Effector memory CD8-positive, alpha-beta T cell (primary cell): ENCODE measurements at regions not wholly inside any gene's neighbourhood (a gene's known extent, or its start where the extent isn't known, plus 50 kb on each side); places are given as distances from the start of the nearest gene placed in this dataset.

Experiments
- ATAC-seq: fragments of 150-1000 bp; cut with Tn5 transposase; replicated peaks from 2 replicates; pipeline ENCODE4 v1.10.0; 2021; ENCODE audit warnings: mild to moderate bottlenecking, moderate library complexity
- DNase-seq, 3 experiments: peaks; one replicate each; pipeline ENCODE4 v3.0.0; 2021
- H3K27ac Mint-ChIP-seq, 2 donors: one replicate each; pipeline ENCODE4 v1.8.0; 2022; ENCODE audit warnings: mild to moderate bottlenecking in 2 of 2, mixed read lengths in 2 of 2, moderate library complexity in 2 of 2
- H3K27me3 Mint-ChIP-seq, 2 donors: one replicate each; pipeline ENCODE4 v1.8.0; 2022; ENCODE audit warnings: mixed read lengths in 2 of 2
- H3K36me3 Mint-ChIP-seq: one replicate; pipeline ENCODE4 v1.8.0; 2022; ENCODE audit warnings: mild to moderate bottlenecking, moderate library complexity, mixed read lengths; ENCODE audit not compliant: insufficient read depth
- H3K4me1 Mint-ChIP-seq, 2 donors: one replicate each; pipeline ENCODE4 v1.8.0; 2022; ENCODE audit warnings: low read depth in 2 of 2, mixed read lengths in 2 of 2
- H3K4me3 Mint-ChIP-seq, 2 donors: one replicate each; pipeline ENCODE4 v1.8.0; 2022; ENCODE audit warnings: mild to moderate bottlenecking in 2 of 2, mixed read lengths in 2 of 2, moderate library complexity in 2 of 2
- H3K9me3 Mint-ChIP-seq, 2 donors: one replicate each; pipeline ENCODE4 v1.8.0; 2022; ENCODE audit warnings: mixed read lengths in 2 of 2

DNA sequence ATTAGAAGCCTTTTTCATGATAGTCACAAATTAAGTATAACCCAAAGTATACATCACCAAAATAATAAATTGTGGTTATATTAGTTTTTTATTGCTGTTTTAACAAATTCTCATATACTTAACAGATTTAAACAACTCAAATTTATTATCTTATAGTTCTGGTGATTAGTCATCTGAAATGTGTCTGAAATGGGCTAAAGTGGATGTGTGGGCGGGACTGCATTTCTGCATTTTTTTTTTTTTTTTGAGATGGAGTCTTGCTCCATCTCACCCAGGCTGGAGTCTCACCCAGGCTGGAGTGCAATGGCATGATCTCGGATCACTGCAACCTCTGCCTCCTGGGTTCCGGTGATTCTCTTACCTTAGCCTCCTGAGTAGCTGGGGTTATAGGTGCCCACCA lies 891.5 kb upstream of the CELF2 start:
- peaks cover 3% of the 10 kb centered on the region for H3K36me3 Mint-ChIP-seq
- DNase-seq (no peak), ATAC-seq (no peak)
- H3K4me1 Mint-ChIP-seq, result no peaks in the 10 kb centered on the region
- H3K4me3 Mint-ChIP-seq, result no peak overlapping the region
- H3K9me3 Mint-ChIP-seq, result peaks cover 0 to 8% of the 10 kb centered on the region in 2 donors
- H3K27ac Mint-ChIP-seq, result no peak overlapping the region
- H3K27me3 Mint-ChIP-seq, result no peaks in the 10 kb centered on the region

DNA sequence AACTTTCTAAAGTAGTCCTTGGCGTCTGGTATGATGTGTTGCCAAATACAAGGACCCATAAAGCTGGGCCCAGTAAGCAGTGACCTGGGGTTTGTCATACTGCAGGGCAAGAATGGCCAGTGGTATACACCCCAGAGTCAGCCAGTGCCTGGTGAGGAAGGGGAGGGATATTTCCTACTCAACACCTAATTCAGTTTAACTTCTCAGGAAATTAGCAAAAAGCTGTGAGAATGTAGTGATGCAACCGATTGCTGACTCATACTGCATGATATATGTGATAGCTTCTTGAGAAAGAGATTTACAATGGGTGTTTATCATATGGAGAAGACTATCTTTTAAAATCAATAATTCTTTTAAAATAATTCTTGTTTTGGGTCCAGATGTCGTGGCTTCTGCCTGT lies 889.3 kb upstream of the CELF2 start:
- no peak for ATAC-seq
- Mint-ChIP-seq H3K4me1 (no peaks in the 10 kb centered on the region), H3K36me3 (peaks cover 3% of the 10 kb centered on the region)

DNA sequence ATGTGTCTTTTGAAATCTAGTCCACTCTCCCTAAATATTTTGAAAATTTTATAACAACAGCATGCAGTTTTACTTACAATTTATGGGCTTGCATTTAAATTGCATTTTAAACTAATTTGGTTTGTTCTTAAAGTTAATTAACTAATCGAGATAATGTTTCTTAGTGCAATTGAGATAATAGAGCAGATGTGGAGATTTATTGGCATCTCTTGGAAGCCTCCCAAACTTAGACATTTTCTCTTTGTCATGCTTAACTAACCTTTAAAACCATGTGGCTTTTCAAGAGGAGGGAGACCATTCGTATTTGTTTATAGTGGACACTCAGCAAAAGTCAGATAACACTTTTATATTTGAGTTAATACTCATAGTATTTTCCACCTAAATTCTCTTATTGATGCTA lies 887.0 kb upstream of the CELF2 start:
- no peaks in the 10 kb centered on the region for H3K4me1 Mint-ChIP-seq

More for the DNA sequence above, 889.3 kb upstream of the CELF2 start:
- Mint-ChIP-seq H3K27ac (no peak overlapping the region), H3K9me3 (peaks cover 0 to 8% of the 10 kb centered on the region in 2 donors), H3K27me3 (no peaks in the 10 kb centered on the region), H3K4me3 (no peak overlapping the region)
- no peak for DNase-seq

DNA sequence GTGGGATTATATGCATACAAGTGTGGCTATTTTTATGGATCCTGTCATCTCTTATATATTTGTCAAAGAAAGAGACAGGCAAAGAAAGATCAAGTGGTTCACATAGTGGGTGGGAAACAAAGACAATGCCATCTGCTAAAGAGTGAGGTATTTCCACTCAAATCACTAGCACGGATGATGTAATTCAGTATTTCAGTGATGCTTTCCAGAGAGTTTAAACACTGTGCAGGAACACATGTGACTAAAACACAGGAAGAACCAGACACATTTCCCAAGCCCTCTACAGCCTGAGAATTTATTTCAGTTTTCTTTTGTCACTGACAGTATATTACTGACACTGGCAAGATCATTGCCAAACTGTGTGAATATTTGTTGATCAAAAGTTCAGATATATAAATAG lies 885.7 kb upstream of the CELF2 start:
- Mint-ChIP-seq H3K4me3 (no peak overlapping the region), H3K4me1 (no peaks in the 10 kb centered on the region), H3K9me3 (no peaks in the 10 kb centered on the region), H3K27me3 (no peaks in the 10 kb centered on the region), H3K36me3 (no peaks in the 10 kb centered on the region), H3K27ac (no peak overlapping the region)
- ATAC-seq, result no peak
- DNase-seq, result no peak

More for the DNA sequence above, 887.0 kb upstream of the CELF2 start:
- peaks cover 0 to 2% of the 10 kb centered on the region in 2 donors for H3K9me3 Mint-ChIP-seq
- no peaks in the 10 kb centered on the region for H3K27me3 Mint-ChIP-seq
- H3K36me3 Mint-ChIP-seq, result no peaks in the 10 kb centered on the region
- H3K27ac Mint-ChIP-seq, result no peak overlapping the region
- DNase-seq (no peak), ATAC-seq (no peak)
- no peak overlapping the region for H3K4me3 Mint-ChIP-seq

DNA sequence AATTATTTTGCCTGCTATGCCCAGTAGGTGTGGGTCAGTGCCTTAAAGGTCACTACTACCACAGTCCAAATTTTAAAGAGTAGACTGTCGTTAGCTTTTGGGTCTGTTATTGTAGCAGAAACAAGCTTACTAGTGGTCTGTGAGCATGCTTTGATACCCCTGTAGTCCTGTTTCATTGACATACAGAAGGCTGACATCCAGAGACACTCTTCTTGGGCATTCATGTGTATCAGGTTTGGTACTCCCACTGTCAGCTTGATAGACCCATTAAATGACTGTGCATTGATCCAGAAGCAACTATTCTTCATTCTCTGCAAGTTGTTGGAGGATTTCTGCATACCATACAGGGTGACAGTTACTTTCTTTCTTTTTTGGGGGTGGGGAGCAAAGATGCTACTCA lies 884.4 kb upstream of the CELF2 start:
- Mint-ChIP-seq H3K27ac (no peak overlapping the region), H3K9me3 (no peaks in the 10 kb centered on the region), H3K36me3 (no peaks in the 10 kb centered on the region), H3K27me3 (no peaks in the 10 kb centered on the region), H3K4me3 (no peak overlapping the region), H3K4me1 (no peaks in the 10 kb centered on the region)
- DNase-seq (no peak), ATAC-seq (no peak)

DNA sequence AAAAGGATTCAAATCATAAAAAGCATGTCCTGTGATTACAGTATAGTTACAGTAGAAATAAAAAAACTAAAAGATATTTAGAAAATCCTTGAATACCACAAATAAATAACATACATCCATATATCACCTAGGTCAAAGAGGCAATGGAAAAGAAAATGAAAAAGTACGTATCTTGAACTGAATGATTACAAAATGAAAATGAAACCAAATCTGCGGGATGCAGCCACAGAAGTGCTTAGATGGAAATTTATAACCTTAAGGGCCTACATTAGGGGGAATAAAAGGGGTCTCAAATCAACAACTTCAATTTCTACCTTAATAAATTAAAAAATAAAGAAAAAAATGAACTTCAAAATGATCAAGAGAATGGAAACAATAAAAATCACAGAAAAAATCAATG lies 879.0 kb upstream of the CELF2 start:
- Mint-ChIP-seq H3K27me3 (no peaks in the 10 kb centered on the region), H3K27ac (peak overlapping the region; percentile 33 to 41), H3K36me3 (no peaks in the 10 kb centered on the region), H3K4me1 (peaks cover 0 to 1% of the 10 kb centered on the region in 2 donors), H3K9me3 (peaks cover 0 to 2% of the 10 kb centered on the region in 2 donors), H3K4me3 (peak overlapping the region; percentile 47 to 64)
- ATAC-seq (no peak), DNase-seq (no peak)

DNA sequence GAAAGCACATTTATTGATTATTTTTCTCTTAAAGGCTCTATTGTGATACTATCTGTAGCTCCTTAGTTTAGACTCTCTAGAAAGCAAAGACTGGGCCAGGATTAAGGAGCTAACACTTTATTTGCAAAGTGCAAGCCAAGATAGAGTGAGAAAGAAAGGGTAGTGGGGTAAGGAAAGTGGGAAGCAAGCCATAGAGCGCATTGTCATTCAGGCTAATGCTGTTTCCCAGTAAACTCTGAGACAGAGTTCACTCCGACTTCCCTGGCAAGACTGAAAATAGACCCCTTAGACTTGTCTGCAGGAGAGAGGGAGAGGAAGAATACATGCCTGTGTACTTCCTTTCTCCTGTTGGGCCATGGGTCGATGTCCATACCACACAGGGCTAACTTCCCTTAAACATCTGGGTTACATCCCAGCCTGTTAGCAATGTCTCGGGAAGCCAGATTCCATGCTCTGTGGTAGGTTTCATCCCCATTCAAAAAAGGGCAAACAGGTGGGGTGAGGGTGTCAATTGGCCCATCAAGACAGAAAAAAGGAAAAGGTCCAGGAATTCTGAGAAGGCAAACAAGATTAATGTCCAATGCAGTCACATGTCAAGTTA lies 875.8 kb upstream of the CELF2 start:
- no peaks in the 10 kb centered on the region for H3K36me3 Mint-ChIP-seq
- peaks cover 0 to 1% of the 10 kb centered on the region in 2 donors for H3K4me1 Mint-ChIP-seq
- H3K9me3 Mint-ChIP-seq, result peaks cover 0 to 2% of the 10 kb centered on the region in 2 donors
- H3K27ac Mint-ChIP-seq, result no peak overlapping the region
- H3K4me3 Mint-ChIP-seq, result no peak overlapping the region
- no peak for ATAC-seq
- no peaks in the 10 kb centered on the region for H3K27me3 Mint-ChIP-seq
- DNase-seq, result no peak

DNA sequence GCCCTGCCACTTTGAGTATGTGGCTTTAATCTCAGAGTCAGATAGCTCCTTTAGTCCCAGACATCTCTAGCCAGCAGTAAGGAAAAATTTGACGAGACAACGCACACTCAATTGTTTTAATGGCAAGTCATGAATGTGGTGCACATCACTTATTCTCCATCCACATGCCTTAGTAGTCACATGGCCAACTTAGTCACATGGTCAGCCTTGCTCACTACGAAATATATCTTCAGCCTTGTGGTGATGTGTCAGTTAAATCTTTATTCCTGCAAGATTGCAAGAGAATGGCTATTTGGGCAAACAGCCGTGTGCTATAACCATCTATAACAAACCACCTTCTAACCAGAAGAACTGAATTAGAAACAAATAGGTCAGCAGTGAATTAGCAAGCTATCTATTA lies 871.1 kb upstream of the CELF2 start:
- Mint-ChIP-seq H3K4me1 (peaks cover 0 to 1% of the 10 kb centered on the region in 2 donors), H3K27me3 (no peaks in the 10 kb centered on the region), H3K9me3 (no peaks in the 10 kb centered on the region), H3K27ac (no peak overlapping the region), H3K4me3 (no peak overlapping the region), H3K36me3 (no peaks in the 10 kb centered on the region)
- ATAC-seq (no peak), DNase-seq (no peak)

DNA sequence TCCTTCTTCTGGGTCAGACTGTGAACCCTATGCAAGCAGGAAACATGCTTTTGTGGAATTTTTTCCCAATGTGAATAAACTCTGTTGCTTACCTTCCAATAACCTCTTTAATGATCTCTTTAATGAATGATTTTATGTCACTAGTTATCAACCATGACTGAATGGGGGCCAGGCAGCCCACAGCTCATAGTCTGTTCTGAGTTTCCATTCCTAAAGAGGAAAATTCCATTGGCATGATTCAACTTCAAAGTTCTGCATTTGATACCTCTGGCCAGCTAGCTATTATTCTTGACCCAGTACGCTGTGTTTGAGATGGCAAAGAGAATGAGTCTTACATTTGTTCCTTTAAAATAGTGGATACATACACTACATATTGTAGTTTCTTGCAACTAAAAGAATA lies 867.8 kb upstream of the CELF2 start:
- ATAC-seq, result no peak
- H3K27ac Mint-ChIP-seq, result no peak overlapping the region
- H3K27me3 Mint-ChIP-seq, result no peaks in the 10 kb centered on the region

DNA sequence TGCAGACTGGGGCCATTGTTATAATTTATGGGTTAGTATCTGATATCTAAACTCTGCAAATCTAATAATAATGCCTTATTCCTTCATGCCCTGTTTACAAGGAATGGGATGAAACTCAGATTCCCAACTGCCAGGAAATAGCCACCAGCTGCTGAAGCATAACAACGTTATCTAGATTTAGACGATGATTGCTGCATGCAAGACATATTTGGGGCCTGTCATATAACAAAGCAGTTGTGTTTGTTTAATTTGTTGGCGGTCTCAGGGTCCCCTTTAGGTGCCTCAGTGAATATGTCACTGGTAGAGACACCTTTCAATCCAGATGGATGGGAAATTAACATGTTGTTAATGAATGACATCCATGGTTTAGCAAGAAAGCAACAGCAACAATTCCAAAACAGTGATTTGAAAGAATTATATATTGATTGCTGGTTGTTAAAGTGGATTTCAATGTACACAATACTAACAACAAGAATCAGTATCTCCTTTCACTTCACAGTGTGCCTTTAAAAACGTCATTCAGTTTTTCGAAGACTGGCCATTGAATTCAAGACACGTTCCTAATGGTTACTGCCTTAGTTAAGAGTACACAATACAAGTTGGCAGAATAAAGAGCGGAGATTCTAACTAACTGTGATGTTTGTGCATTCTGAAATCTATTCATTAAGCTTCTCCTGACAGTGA lies 860.6 kb upstream of the CELF2 start:
- Mint-ChIP-seq H3K4me3 (no peak overlapping the region), H3K27ac (no peak overlapping the region), H3K36me3 (no peaks in the 10 kb centered on the region), H3K4me1 (no peaks in the 10 kb centered on the region), H3K27me3 (no peaks in the 10 kb centered on the region), H3K9me3 (peaks cover 2 to 8% of the 10 kb centered on the region in 2 donors)
- DNase-seq (no peak), ATAC-seq (no peak)

More for the DNA sequence above, 867.8 kb upstream of the CELF2 start:
- no peak for DNase-seq
- Mint-ChIP-seq H3K4me3 (no peak overlapping the region), H3K36me3 (no peaks in the 10 kb centered on the region), H3K9me3 (peaks cover 0 to 2% of the 10 kb centered on the region in 2 donors), H3K4me1 (no peaks in the 10 kb centered on the region)

DNA sequence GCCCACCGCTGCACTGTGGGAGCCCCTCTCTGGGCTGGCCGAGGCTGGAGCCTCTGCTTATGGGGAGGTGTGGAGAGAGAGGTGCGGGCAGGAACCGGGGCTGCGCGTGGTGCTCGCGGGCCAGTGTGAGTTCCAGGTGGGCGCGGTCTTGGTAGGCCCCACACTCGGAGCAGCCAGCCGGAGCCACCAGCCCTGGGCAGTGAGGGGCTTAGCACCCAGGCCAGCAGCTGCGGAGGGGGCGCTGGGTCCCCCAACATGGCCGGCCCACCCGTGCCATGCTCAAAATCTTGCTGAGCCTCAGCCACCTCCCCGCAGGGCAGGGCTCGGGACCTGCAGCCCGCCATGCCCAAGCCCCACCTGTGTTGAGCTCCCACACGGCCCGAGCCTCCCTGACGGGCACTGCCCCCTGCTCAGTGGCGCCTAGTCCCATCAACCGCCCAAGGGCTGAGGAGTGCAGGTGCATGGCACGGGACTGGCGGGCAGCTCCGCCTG lies 856.8 kb upstream of the CELF2 start:
- no peaks in the 10 kb centered on the region for H3K36me3 Mint-ChIP-seq
- ATAC-seq, result no peak
- H3K27me3 Mint-ChIP-seq, result no peaks in the 10 kb centered on the region
- H3K4me1 Mint-ChIP-seq, result no peaks in the 10 kb centered on the region
- H3K4me3 Mint-ChIP-seq, result no peak overlapping the region
- H3K27ac Mint-ChIP-seq, result no peak overlapping the region
- no peak for DNase-seq
- peaks cover 5 to 8% of the 10 kb centered on the region in 2 donors for H3K9me3 Mint-ChIP-seq

DNA sequence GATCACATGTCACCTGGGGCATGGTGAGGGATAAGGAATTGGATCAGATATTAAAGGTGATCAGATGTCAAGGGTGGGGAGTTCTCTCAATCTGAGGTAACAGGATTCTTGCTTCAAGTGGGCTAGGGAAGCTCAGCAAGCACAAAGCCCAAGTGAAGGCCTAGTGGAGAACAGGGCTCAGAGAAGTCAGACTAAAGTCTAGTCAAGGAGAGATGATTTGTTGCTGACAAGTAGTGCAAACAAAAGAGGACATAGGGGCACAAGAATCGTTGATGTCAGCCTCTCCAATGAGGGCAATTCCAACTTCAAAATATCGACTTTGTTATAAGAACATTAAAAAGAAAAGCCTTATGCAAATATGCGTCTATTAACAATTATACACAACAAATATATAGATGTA lies 852.8 kb upstream of the CELF2 start:
- no peaks in the 10 kb centered on the region for H3K4me1 Mint-ChIP-seq
- no peaks in the 10 kb centered on the region for H3K27me3 Mint-ChIP-seq
- H3K9me3 Mint-ChIP-seq, result peaks cover 4 to 14% of the 10 kb centered on the region in 2 donors
- H3K27ac Mint-ChIP-seq, result no peak overlapping the region
- no peaks in the 10 kb centered on the region for H3K36me3 Mint-ChIP-seq
- no peak for ATAC-seq
- no peak overlapping the region for H3K4me3 Mint-ChIP-seq
- no peak for DNase-seq

DNA sequence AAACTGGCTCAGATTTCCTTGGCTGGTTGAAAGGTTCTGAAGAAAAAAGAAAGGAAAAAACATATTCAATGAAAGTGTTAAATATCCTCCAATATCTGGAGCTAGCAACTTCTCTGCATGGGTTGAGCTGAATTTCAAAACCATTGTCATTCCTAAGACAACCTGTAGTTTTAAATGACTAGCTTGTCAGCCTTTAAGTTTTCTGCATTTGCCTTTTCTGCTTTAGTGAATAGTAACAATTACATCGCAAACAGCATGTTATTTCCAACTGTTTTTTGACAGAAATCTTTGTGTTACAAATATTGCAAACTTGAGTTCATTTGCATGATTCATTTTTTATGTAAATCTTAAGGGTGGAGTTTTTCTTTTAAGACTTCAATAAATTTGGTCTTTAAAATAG lies 852.3 kb upstream of the CELF2 start:
- no peak for DNase-seq
- ATAC-seq, result no peak
- no peak overlapping the region for H3K27ac Mint-ChIP-seq
- H3K4me1 Mint-ChIP-seq, result no peaks in the 10 kb centered on the region
- H3K27me3 Mint-ChIP-seq, result no peaks in the 10 kb centered on the region
- peaks cover 2 to 9% of the 10 kb centered on the region in 2 donors for H3K9me3 Mint-ChIP-seq
- no peak overlapping the region for H3K4me3 Mint-ChIP-seq
- H3K36me3 Mint-ChIP-seq, result no peaks in the 10 kb centered on the region

DNA sequence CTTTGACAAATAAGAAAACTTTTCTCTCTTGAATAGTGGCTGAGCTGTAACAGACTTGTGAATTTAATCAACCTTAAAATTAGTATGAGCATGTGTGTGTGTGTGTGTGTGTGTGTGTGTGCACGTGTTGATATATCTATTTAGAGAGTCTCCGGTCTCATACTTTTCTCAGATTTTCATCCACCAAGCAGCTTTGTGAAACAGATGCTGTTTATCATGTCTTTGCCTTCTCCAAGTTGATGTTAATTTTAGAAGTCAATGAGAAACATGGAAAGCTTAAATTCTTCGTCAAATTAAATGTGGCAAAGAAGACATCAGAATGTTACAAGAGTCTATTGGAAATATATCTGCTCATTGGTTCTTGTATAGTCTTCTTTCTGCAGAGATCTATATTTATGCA lies 839.2 kb upstream of the CELF2 start:
- ATAC-seq (no peak), DNase-seq (no peak)
- H3K36me3 Mint-ChIP-seq, result no peaks in the 10 kb centered on the region
- H3K4me1 Mint-ChIP-seq, result no peaks in the 10 kb centered on the region
- H3K4me3 Mint-ChIP-seq, result no peak overlapping the region
- H3K27ac Mint-ChIP-seq, result no peak overlapping the region
- H3K27me3 Mint-ChIP-seq, result no peaks in the 10 kb centered on the region
- H3K9me3 Mint-ChIP-seq, result peaks cover 0 to 6% of the 10 kb centered on the region in 2 donors
